ENCODE measurements at regions not wholly inside any gene's neighbourhood (a gene's known extent, or its start where the extent isn't known, plus 50 kb on each side); places are given as distances from the start of the nearest gene placed in this dataset.
"Not testable (repeated sequence)": the region's sequence is repeated elsewhere in the genome, so short reads cannot be mapped to it uniquely, and the experiment has no call there.

DNA sequence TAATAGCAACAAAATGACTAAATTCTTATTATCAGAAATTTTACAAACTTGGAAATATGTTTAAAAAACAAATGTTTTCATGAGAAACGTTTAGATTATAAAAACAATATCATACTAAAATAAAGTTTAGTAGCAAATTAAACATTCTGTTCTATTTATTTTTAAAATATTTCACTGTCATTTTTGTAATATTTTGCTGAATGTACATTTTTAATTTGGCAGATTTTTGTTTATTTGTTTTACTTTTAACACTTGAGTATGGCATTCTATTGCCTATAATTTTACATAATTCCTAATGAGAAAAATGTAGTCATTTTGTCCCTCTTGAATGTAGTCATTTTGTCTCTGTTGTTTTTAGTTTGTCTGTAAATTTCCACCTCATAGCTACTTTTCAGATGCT lies 1400.2 kb downstream of the GRIK2 start:
- DNase-seq: no peak

- DNase-seq: no peak
These were observed 1380.8 kb downstream of the GRIK2 start for GRCh38 chr6:102774326-102774725.

DNA sequence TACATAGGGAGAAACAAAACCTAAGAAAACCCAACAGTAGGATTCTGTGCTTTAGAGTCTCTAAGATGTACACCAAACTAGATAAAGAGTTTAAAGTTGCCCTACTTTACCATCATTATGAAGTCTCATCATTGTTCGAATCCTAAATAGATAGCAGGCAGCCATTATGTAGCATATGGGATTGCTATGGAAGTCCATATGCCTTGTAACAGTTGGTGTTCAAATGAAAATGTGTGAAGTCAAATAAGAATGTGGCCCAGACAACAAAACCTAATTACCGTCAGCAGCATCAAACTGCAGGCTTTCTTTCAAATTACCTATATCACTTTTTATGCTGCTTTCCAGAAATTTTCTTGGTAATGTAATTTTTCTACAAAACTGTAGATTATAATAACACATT lies 1380.1 kb downstream of the GRIK2 start:
- no peak for DNase-seq

- DNase-seq: no peak
These were observed 1373.5 kb downstream of the GRIK2 start for GRCh38 chr6:102766963-102767362.

DNA sequence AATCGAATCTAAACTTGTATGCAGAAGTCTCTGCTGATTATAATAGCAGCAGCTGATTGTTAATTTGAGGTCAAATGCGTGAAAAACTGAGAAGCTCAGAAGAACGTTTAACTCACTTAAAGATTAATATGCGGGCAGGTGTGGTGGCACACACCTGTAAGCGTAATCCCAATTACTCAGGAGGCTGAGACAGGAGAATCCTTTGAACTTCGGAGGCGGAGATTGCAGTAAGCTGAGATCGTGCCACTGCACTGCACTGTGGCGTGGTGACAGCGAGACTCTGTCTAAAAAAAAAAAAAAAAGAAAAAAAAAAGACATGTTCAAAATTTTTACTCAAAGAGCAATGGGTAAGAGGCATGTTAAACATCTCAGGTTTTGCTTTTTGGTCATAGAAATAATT lies 1370.8 kb downstream of the GRIK2 start:
- DNase-seq: no peak

- no peak for DNase-seq
These were observed 1370.4 kb downstream of the GRIK2 start for GRCh38 chr6:102763891-102764290.

GRCh38 chr6:102761872-102762271 lies 1368.4 kb downstream of the GRIK2 start:
- no peak for DNase-seq

- no peak for DNase-seq
These were observed 1365.9 kb downstream of the GRIK2 start for GRCh38 chr6:102759415-102759814.

- not testable (repeated sequence) for DNase-seq
These were observed 1365.0 kb downstream of the GRIK2 start for GRCh38 chr6:102758536-102758935.

DNA sequence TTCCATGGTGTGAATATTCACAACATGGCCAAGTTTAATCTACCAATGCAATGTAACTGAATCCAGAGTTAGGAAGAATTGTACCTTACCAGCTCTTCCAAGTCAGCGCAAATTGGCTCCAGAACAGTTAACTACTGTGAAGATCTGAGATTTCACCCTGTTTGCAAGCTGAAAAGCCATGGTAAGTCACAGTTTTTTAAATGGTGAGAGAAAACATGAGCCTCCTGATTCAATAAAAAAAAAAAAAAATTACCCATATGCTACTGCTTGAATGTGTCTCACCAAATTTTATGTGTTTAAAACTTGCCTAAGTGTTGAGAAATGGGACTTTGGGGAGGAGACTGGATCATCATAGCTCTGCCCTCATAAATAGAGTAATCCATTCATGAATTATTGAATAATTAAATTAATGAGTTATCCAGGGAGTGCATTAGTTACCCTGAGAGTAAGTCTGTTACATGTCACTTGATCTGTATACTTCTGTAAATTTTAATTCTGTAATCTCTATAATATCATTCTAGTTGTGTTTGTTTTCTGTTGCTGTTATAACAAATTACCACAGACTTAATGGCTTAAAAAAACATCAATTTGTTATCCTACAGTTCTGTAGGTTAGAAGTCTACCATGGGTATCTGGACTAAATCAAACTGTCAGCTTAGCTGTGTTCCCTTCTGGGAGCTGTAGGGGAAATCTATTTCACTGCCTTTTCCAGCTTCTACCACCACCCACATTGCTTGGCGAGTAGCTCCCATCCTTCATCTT lies 1355.9 kb downstream of the GRIK2 start:
- DNase-seq: no peak

- no peak for DNase-seq
These were observed 1353.4 kb downstream of the GRIK2 start for GRCh38 chr6:102746941-102747340.

DNA sequence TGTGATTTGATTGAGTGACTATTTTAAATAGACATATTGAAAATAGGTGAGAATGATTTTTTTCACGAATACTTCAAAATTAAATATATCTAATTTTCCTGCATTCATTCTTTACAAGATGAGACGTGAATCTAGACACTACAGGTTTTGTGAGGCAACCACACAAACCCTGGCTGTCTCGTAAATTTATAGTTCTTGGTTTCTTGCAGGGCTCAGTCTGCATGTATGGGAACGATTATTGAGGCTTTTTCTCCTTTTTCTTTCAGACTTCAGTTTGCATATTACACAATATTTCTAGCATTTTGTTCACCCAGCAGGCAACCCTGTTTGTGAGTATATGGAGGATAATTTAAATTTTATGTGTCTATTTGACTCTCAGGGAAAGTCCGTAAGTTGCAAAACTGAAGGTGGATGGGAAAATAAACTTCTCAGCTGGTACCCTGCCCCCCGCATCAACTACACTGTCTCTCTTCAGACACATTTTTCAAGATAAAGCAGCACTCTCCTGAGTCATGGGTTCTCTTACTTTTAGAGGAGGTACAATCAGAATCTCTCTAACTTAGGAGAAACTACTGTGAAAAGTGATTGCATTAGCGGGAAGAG lies 1349.3 kb downstream of the GRIK2 start:
- no peak for DNase-seq

- DNase-seq: no peak
These were observed 1348.5 kb downstream of the GRIK2 start for GRCh38 chr6:102742028-102742427.

- DNase-seq: no peak
These were observed 1343.4 kb downstream of the GRIK2 start for GRCh38 chr6:102736941-102737368.

DNA sequence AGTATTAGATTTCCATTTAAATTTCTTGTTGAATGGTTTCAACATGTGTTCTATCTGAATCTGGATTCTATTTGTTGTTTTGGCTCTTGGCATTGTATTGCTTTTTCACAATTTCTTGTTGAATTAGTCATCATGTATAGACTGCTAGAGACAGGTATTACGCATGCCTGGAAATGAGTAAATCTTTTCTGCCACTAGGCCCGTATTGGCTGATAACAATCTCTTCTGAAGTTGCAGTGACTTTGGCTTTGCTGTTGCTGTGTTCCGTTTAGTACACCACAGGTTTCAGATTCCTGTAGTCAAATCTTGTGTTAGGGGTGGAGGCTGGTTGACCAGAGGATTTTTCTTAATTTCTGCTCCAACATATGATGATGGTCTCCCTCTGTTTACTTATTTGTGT lies 1339.4 kb downstream of the GRIK2 start:
- no peak for DNase-seq

GRCh38 chr6:102722086-102722485 lies 1328.6 kb downstream of the GRIK2 start:
- DNase-seq: not testable (repeated sequence)

DNA sequence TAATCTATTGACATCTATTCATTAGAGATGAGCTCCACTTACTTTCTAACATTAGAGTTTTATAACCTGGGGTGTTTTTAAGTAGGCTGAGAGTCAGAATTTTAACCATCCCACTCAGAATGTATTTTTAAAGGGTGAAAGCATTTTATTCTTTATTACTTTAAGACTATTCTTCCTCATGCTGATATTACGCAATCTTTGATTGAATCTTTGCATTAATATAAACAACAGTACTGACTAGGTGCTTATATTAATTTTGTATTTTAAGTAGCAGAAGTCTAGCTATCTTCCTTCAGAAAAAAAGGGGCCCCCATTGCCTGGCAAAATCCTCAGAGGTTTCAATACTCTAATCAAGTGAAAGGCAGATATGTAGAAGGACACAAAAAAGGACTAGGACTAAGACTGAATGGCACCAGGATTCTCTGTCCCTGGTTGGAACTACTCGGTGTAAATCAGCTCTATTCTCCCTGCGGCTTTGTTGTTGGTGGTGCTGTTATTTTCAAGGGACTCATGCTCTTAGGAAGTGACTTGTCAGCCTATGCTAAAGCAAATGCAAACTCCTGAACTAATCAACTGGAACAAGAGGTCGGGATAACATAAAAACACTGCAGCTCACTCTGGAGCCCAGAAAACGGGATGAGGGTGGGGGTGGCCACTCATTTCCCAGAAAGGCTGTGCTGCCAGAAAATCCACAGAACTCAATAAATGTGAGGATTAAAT lies 1324.4 kb downstream of the GRIK2 start:
- DNase-seq: no peak

- no peak for DNase-seq
These were observed 1323.7 kb downstream of the GRIK2 start for GRCh38 chr6:102717252-102717651.

DNA sequence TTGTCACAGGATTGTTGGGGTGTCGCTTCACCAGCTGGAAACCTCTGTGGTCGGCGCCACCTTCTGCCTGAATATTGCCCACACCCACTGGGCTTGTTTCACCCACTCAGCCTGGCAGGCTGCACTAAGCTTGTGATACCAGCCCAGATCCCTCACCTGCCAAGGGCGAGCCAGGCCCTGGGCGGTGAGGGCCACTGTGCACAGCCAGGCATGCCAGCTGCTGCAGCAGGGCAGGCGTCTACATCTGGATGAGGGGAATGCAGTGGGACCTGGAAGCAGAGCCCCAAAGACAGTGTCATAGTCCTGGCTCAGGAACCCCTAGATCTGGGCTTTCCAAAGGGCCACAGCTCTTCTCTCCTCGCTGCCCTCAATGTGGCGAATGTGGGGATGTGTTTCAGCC lies 1307.5 kb downstream of the GRIK2 start:
- DNase-seq: no peak

DNA sequence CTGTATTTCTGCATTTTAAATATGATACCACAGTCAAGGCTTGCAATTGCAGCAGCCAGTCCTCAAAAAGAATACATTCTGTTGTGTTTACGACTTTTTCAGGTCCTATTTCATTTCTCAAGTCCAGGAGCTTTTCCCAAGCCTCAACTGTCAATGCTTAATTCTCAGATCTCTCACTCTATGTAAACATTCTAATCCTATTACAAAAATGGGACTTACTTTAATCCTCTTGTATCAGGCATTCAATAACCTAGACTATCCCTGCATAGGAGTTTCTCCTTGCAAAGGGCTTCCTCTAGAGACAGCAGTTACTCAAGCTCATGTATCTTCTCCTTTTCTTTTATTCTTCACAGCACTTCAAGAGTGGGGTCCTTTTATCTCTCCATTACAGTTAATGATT lies 1293.0 kb downstream of the GRIK2 start:
- no peak for DNase-seq

DNA sequence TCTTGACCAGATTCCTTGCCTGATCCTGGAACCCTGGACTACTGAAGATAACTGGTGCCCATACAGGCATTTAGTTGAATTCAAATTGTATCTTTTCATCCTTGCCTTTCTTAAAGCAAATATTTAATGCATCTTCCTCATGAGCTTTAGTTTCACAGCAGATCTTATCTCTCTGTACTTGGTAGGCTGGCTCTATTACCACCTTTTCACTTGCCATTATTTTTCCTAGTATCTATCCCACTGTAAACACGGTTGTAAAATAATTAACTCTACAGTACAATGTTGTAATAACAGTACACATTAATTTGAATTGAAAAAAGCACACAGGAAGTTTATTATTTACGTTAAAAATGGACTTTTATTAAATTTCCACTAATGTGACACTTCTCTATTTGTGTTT lies 1286.9 kb downstream of the GRIK2 start:
- DNase-seq: no peak

GRCh38 chr6:102679865-102680264 lies 1286.4 kb downstream of the GRIK2 start:
- DNase-seq: no peak

GRCh38 chr6:102677225-102677624 lies 1283.7 kb downstream of the GRIK2 start:
- DNase-seq: no peak

- no peak for DNase-seq
These were observed 1277.2 kb downstream of the GRIK2 start for GRCh38 chr6:102670735-102671134.
